Skeletal muscle cell (primary cell): ENCODE measurements at regions not wholly inside any gene's neighbourhood (a gene's known extent, or its start where the extent isn't known, plus 50 kb on each side); places are given as distances from the start of the nearest gene placed in this dataset.

Experiments
- DNase-seq: peaks from one replicate; pipeline ENCODE4 v3.0.0-alpha.2; 2010; ENCODE audit warnings: low read depth
- H3K4me3 ChIP-seq: 2 replicates; pipeline ENCODE4 v1.5.1; 2011; ENCODE audit warnings: low read depth, mild to moderate bottlenecking, control low read depth, low read length, moderate library complexity

GRCh38 chr4:165757451-165757850, 115.6 kb upstream of the TLL1 start:
- no peak for DNase-seq

GRCh38 chr4:165758086-165758485, 115.0 kb upstream of the TLL1 start:
- no peak for DNase-seq
- no peak overlapping the region for H3K4me3 ChIP-seq

More at GRCh38 chr4:165757451-165757850, 115.6 kb upstream of the TLL1 start:
- no peak overlapping the region for H3K4me3 ChIP-seq

- H3K4me3 ChIP-seq = no peak overlapping the region
- no peak for DNase-seq
These were observed 112.9 kb upstream of the TLL1 start for GRCh38 chr4:165760182-165760581.

- no peak overlapping the region for H3K4me3 ChIP-seq
- DNase-seq = no peak
These were observed 111.1 kb upstream of the TLL1 start for GRCh38 chr4:165761963-165762362.

- DNase-seq = no peak
- H3K4me3 ChIP-seq = no peak overlapping the region
These were observed 109.4 kb upstream of the TLL1 start for GRCh38 chr4:165763640-165764039.

- no peak overlapping the region for H3K4me3 ChIP-seq
- no peak for DNase-seq
These were observed 108.0 kb upstream of the TLL1 start for GRCh38 chr4:165765053-165765452.

GRCh38 chr4:165766018-165766417, 107.0 kb upstream of the TLL1 start:
- no peak for DNase-seq
- no peak overlapping the region for H3K4me3 ChIP-seq

- no peak for DNase-seq
- no peak overlapping the region for H3K4me3 ChIP-seq
These were observed 106.1 kb upstream of the TLL1 start for GRCh38 chr4:165766976-165767375.

GRCh38 chr4:165767671-165768070, 105.4 kb upstream of the TLL1 start:
- H3K4me3 ChIP-seq = no peak overlapping the region
- no peak for DNase-seq

GRCh38 chr4:165768281-165768680, 104.8 kb upstream of the TLL1 start:
- DNase-seq = no peak
- no peak overlapping the region for H3K4me3 ChIP-seq

GRCh38 chr4:165774326-165774725, 98.7 kb upstream of the TLL1 start:
- DNase-seq = no peak
- H3K4me3 ChIP-seq = no peak overlapping the region

- DNase-seq = peak; percentile 31
- no peak overlapping the region for H3K4me3 ChIP-seq
These were observed 92.9 kb upstream of the TLL1 start for GRCh38 chr4:165779950-165780670.

- no peak for DNase-seq
- H3K4me3 ChIP-seq = no peak overlapping the region
These were observed 92.3 kb upstream of the TLL1 start for GRCh38 chr4:165780735-165781134.

GRCh38 chr4:165782623-165783022, 90.4 kb upstream of the TLL1 start:
- no peak overlapping the region for H3K4me3 ChIP-seq
- no peak for DNase-seq

- no peak for DNase-seq
- H3K4me3 ChIP-seq = no peak overlapping the region
These were observed 89.4 kb upstream of the TLL1 start for GRCh38 chr4:165783626-165784025.

- DNase-seq = no peak
- H3K4me3 ChIP-seq = no peak overlapping the region
These were observed 88.4 kb upstream of the TLL1 start for GRCh38 chr4:165784672-165785071.

- DNase-seq = no peak
- no peak overlapping the region for H3K4me3 ChIP-seq
These were observed 87.7 kb upstream of the TLL1 start for GRCh38 chr4:165785337-165785736.

- no peak overlapping the region for H3K4me3 ChIP-seq
- no peak for DNase-seq
These were observed 85.3 kb upstream of the TLL1 start for GRCh38 chr4:165787516-165788274.

- no peak overlapping the region for H3K4me3 ChIP-seq
- no peak for DNase-seq
These were observed 84.2 kb upstream of the TLL1 start for GRCh38 chr4:165788686-165789463.

GRCh38 chr4:165793236-165793635, 79.8 kb upstream of the TLL1 start:
- no peak for DNase-seq
- no peak overlapping the region for H3K4me3 ChIP-seq
